NCI-H1694 (cell line): ENCODE measurements at regions not wholly inside any gene's neighbourhood (a gene's known extent, or its start where the extent isn't known, plus 50 kb on each side); places are given as distances from the start of the nearest gene placed in this dataset.

Experiments used
- DNase-seq: peaks from one replicate; lab custom pipeline; 2025; lab: John Stamatoyannopoulos, UW

GRCh38 chr12:70154960-70155589 is 88.2 kb upstream of the CNOT2 start:
- peak; percentile 42 for DNase-seq

DNA sequence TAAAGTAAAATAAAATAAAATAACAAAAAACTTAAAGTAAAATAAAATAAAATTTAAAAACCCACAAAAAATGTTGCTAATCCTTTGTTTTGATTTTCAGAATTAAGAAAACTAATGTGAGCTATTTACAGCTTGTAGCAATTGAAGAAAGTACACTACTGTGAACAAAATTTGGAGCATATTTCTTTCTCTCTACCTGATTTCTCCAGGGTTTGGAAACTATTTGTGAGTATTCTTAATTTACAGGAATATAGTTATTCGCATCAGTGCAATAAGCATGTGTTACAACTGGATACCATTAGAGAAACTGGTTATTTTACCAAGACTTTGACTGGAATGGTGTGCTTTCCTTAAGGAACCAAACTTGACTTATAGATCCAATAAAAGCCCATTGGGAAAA is 86.1 kb upstream of the CNOT2 start:
- DNase-seq: no peak

GRCh38 chr12:70165450-70165849 is 77.8 kb upstream of the CNOT2 start:
- DNase-seq: no peak

DNA sequence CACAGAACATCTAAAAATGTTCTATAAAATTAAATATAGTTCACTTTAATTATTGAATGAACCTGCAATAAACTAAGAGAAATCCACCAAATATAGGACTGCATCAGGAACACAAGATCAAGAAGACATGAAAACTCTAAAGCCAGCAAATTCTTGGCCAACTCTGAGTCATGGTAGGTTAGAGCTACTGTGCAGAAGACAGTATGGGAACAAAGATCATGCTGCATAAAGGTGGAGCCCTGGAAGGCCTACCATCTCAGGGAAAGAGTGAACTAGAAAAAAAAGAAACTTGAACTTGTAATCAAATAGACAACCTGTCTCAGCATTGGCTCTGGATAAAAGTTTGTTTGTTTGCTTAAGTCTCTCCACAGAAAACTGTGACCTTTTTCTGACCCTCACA is 66.9 kb upstream of the CNOT2 start:
- no peak for DNase-seq

DNA sequence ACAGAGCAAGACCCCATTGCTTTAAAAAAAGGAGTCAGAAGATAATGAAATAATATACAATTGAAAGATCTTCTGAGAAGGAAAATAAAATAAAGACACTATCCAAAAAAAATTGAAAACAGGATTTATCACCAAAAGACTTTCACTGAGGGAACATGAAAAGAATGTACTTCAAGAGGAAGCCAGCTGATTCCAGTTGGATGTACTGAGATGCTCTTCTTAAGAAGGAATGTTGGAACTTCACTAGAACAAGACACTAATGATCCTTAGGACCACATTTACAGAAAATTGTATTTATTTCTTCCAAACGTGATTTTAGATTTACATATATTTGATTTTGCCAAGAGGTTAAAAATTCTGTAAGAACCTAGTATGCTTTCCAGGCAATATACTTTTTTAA is 65.6 kb upstream of the CNOT2 start:
- no peak for DNase-seq

- DNase-seq: peak; percentile 91
These were observed 65.2 kb upstream of the CNOT2 start for GRCh38 chr12:70178038-70178437.

GRCh38 chr12:70180130-70180529 is 63.1 kb upstream of the CNOT2 start:
- no peak for DNase-seq

DNA sequence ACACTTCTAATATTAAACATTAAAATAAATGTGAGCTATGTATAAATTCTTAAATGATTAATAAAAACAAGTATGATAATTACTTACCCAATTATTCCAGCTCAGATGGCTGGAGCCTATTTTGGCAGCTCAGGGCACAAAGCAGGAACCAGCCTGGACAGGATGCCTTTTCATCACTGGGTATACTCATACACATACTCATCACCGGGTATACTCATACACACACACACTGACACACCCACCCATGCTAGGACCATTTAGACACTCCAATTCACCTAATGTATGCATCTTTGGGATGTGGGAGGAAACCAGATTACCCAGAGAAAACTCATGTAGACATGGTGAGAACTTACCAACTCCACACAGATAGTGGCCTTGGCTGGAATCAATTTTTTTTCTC is 57.9 kb upstream of the CNOT2 start:
- no peak for DNase-seq

DNA sequence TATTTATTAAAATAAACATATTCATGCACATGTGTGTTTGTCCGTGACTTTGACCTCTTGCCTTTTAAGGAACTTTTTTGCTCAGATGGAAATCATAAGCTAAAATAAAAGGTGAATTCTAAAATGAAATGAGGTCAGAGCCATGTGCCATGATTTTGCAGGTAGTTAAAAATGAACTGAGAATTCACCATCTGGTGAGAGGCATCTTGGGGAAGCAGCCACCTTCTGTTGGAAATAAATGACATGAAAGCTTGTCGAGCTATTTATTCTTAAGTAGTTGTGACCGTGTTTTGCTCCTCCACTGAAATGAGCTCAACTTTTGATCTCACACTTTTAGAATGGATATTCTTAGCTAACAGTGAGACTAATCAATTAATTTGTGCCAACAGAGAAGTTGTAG is 56.8 kb upstream of the CNOT2 start:
- DNase-seq: no peak

- no peak for DNase-seq
These were observed 52.8 kb upstream of the CNOT2 start for GRCh38 chr12:70190262-70191010.
